IPS-15b (cell line): ENCODE measurements at regions not wholly inside any gene's neighbourhood (a gene's known extent, or its start where the extent isn't known, plus 50 kb on each side); places are given as distances from the start of the nearest gene placed in this dataset.
"Not testable (repeated sequence)": the region's sequence is repeated elsewhere in the genome, so short reads cannot be mapped to it uniquely, and the experiment has no call there.

ENCODE experiments used
- H3K27me3 ChIP-seq: one replicate; pipeline ENCODE4 v1.6.1; 2013; ENCODE audit warnings: low read length; ENCODE audit not compliant: control insufficient read depth, insufficient read depth
- H3K36me3 ChIP-seq: one replicate; pipeline ENCODE4 v1.6.1; 2013; ENCODE audit warnings: low read length; ENCODE audit not compliant: control insufficient read depth, insufficient read depth
- H3K4me1 ChIP-seq: one replicate; pipeline ENCODE4 v1.6.1; 2013; ENCODE audit warnings: mild to moderate bottlenecking, low read length; ENCODE audit not compliant: control insufficient read depth, insufficient read depth
- H3K4me3 ChIP-seq: one replicate; pipeline ENCODE4 v1.5.1; 2013; ENCODE audit warnings: low read depth, low read length
- H3K9ac ChIP-seq: one replicate; pipeline ENCODE4 v1.6.1; 2013; ENCODE audit warnings: low read depth, mild to moderate bottlenecking, low read length
- H3K9me3 ChIP-seq: one replicate; pipeline ENCODE4 v1.6.1; 2013; ENCODE audit warnings: mild to moderate bottlenecking, low read length; ENCODE audit not compliant: control insufficient read depth, insufficient read depth

GRCh38 chr6:93678841-93679454 is 259.6 kb upstream of the EPHA7 start:
- H3K9me3 ChIP-seq, result no peaks in the 10 kb centered on the region
- H3K9ac ChIP-seq, result no peak overlapping the region
- H3K4me3 ChIP-seq, result no peak overlapping the region
- H3K27me3 ChIP-seq, result no peaks in the 10 kb centered on the region
- H3K36me3 ChIP-seq, result no peaks in the 10 kb centered on the region
- no peaks in the 10 kb centered on the region for H3K4me1 ChIP-seq

GRCh38 chr6:93677264-93677965 is 258.1 kb upstream of the EPHA7 start:
- no peaks in the 10 kb centered on the region for H3K4me1 ChIP-seq
- H3K9me3 ChIP-seq, result no peaks in the 10 kb centered on the region
- H3K36me3 ChIP-seq, result no peaks in the 10 kb centered on the region
- H3K27me3 ChIP-seq, result no peaks in the 10 kb centered on the region
- no peak overlapping the region for H3K4me3 ChIP-seq
- no peak overlapping the region for H3K9ac ChIP-seq

DNA sequence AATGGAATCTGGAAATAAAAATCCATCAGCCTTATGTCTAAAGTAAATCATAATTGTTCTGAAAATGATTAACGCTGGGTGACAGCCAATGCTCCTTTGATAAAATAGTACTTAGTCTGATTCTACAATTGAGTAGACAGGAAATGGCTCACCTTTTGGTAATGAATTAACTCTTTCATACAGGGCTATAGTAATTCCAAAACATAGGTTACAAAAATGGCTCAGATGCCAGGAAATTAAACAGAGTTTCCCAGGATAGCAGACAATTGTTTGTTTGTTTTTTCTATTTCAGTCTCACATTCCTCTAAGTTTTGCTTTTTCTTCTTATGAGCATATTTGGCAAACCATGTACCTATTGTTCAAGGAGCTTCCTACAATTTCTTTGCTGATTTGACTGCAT is 257.2 kb upstream of the EPHA7 start:
- Histone ChIP-seq H3K9me3 (no peaks in the 10 kb centered on the region), H3K4me1 (no peaks in the 10 kb centered on the region), H3K27me3 (no peaks in the 10 kb centered on the region), H3K9ac (no peak overlapping the region), H3K36me3 (no peaks in the 10 kb centered on the region), H3K4me3 (no peak overlapping the region)

DNA sequence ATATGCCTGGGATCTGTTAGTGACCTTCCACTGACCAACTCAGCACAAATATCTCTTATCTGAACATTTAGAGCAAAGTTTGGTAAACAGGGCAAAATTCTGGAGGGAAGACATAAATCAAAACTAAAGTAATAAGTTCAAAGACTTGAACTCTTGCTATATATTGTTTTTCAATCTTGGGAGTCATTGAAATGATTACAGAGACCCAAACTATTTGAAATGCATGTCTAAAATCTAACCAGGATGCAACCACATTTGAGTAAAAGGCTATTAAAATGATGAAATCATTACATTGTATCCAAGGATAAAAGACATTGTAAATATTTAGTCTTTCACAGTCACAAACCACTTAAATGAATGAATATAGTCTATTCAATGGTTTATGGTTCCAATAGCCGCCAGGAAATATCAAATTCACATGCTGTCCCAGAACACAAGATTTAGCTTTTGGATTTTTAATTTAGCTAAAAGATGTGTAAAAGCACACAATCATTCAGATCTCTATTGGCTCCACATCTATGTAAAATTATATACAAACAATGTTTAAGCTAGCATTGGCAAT is 256.6 kb upstream of the EPHA7 start:
- H3K4me3 ChIP-seq, result no peak overlapping the region
- H3K9ac ChIP-seq, result no peak overlapping the region
- H3K4me1 ChIP-seq, result no peaks in the 10 kb centered on the region
- no peaks in the 10 kb centered on the region for H3K27me3 ChIP-seq
- no peaks in the 10 kb centered on the region for H3K36me3 ChIP-seq
- H3K9me3 ChIP-seq, result no peaks in the 10 kb centered on the region

DNA sequence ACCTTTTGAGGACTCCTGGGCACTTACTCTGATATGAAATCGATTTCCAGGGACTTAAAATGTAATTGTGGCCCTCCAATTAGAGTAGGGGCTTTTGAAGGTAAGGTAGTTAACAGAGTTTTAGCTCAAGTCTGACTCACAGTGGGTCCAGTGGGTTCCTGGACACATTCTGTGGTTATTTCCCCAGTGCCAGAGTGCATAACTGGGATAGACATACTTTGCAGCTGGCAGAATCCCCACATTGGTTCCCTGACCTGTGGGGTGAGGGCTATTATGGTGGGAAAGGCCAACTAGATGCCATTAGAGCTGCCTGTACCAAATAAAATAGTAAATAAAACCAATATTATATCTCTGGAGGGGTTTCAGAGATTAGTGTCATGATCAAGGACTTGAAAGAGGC is 243.8 kb upstream of the EPHA7 start:
- Histone ChIP-seq H3K9me3 (no peaks in the 10 kb centered on the region), H3K9ac (no peak overlapping the region), H3K4me3 (no peak overlapping the region), H3K4me1 (no peaks in the 10 kb centered on the region), H3K36me3 (no peaks in the 10 kb centered on the region), H3K27me3 (no peaks in the 10 kb centered on the region)

GRCh38 chr6:93654548-93654947 is 235.2 kb upstream of the EPHA7 start:
- Histone ChIP-seq H3K9ac (no peak overlapping the region), H3K4me1 (no peaks in the 10 kb centered on the region), H3K36me3 (no peaks in the 10 kb centered on the region), H3K27me3 (no peaks in the 10 kb centered on the region), H3K4me3 (no peak overlapping the region), H3K9me3 (no peaks in the 10 kb centered on the region)

DNA sequence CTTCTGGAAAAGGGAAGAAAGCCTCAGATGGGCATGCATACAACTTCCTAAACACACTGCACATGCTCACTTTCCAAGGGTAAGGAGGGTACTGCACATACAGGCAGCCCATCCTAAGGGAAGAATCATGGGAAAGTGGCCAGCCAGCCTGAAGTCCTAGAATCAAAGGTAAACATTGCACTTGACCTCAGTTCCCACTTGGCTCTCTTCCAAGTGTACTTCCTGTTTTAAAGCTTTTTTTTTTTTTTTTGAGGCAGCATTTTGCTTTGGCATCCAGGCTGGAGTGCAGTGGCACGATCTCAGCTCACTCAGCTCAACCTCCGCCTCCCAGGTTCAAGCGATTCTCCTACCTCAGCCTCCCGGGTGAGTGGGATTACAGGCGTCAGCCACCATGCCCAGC is 225.3 kb upstream of the EPHA7 start:
- H3K4me1 ChIP-seq, result no peaks in the 10 kb centered on the region
- no peaks in the 10 kb centered on the region for H3K36me3 ChIP-seq
- no peaks in the 10 kb centered on the region for H3K27me3 ChIP-seq
- H3K9me3 ChIP-seq, result no peaks in the 10 kb centered on the region
- no peak overlapping the region for H3K9ac ChIP-seq
- no peak overlapping the region for H3K4me3 ChIP-seq

DNA sequence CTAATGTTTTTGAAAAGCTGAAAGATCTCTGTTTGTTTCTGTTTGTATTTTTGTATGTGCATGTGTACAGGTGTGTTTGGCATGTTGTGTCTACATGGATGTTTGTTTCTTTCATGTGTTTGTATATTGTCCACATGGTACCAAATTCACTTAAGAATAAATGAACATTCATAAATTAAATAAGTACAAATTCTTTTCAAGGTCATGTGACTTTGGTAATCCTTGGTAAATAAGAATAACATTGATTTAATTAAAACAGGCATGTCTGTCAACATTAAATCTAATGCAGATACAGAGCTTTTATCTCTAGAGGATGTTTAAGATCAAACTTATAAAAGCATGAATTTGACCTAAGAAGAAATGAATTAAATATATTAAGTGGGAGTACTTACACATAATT is 219.8 kb upstream of the EPHA7 start:
- Histone ChIP-seq H3K9me3 (no peaks in the 10 kb centered on the region), H3K36me3 (no peaks in the 10 kb centered on the region), H3K4me1 (no peaks in the 10 kb centered on the region), H3K9ac (no peak overlapping the region), H3K27me3 (no peaks in the 10 kb centered on the region), H3K4me3 (no peak overlapping the region)

GRCh38 chr6:93636987-93637664 is 217.8 kb upstream of the EPHA7 start:
- not testable (repeated sequence) for H3K36me3 ChIP-seq, H3K27me3 ChIP-seq, H3K9me3 ChIP-seq, H3K4me1 ChIP-seq
- H3K4me3 ChIP-seq, result peak overlapping the region; percentile 77
- peak overlapping the region; percentile 82 for H3K9ac ChIP-seq

- H3K27me3 ChIP-seq, result no peaks in the 10 kb centered on the region
These were observed 205.0 kb upstream of the EPHA7 start for GRCh38 chr6:93624408-93624807.

DNA sequence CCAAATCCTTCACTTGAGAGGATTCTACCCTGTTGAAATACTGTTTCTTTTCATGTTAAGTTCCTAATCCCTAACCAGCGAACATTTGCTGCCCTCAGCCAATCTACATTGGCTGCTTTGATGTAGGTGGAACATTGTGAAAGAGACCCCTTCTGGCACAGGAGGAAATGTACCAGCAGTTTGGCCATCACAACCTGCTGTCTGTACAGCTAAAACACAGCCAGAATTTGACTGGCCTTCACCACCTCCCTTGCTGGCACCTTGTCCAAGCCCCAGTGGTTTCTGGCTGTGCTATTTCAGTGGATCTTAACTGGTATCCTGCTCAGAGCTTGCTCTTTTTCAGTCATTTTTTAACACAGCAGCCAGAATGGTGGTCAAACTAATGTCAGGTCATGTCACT is 202.1 kb upstream of the EPHA7 start:
- no peak overlapping the region for H3K9ac ChIP-seq
- no peaks in the 10 kb centered on the region for H3K27me3 ChIP-seq
- H3K9me3 ChIP-seq, result no peaks in the 10 kb centered on the region
- no peaks in the 10 kb centered on the region for H3K36me3 ChIP-seq
- no peaks in the 10 kb centered on the region for H3K4me1 ChIP-seq
- H3K4me3 ChIP-seq, result no peak overlapping the region

More at GRCh38 chr6:93624408-93624807, 205.0 kb upstream of the EPHA7 start:
- no peaks in the 10 kb centered on the region for H3K4me1 ChIP-seq
- H3K9me3 ChIP-seq, result no peaks in the 10 kb centered on the region
- H3K4me3 ChIP-seq, result no peak overlapping the region
- no peaks in the 10 kb centered on the region for H3K36me3 ChIP-seq
- no peak overlapping the region for H3K9ac ChIP-seq

DNA sequence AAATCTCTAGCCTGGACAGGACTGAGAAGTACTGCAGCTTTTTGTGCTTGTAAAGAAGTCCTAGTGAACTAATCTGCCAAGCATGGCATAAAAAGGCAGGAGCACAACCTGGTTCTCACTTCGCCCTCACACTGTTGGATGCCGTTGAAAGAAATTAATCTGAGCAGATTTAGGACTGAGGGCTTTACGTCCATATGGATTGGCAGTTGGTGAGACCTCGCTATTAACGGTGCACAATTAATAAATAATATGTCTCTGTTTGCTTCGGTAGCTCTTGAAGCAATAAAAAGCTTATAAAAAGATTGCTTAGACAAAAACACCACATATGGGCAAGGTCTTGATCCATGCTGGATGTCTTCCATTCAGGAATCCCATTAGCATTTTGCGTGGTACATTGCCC is 185.6 kb upstream of the EPHA7 start:
- Histone ChIP-seq H3K9ac (no peak overlapping the region), H3K36me3 (no peaks in the 10 kb centered on the region), H3K27me3 (no peaks in the 10 kb centered on the region), H3K4me1 (no peaks in the 10 kb centered on the region), H3K4me3 (no peak overlapping the region), H3K9me3 (no peaks in the 10 kb centered on the region)
